ENCODE measurements at regions not wholly inside any gene's neighbourhood (a gene's known extent, or its start where the extent isn't known, plus 50 kb on each side); places are given as distances from the start of the nearest gene placed in this dataset.

- TF ChIP-seq CTCF (IDR thresholded peaks at IDR 0.05), result no peak
- no peak for TF ChIP-seq POLR2A (IDR thresholded peaks at IDR 0.05)
- DNase-seq, result peak; percentile 18
- no peaks in the 10 kb centered on the region for H3K27me3 ChIP-seq
- 68 to 70% methylated on average over 9 of the region's 9 CpGs for WGBS, 2 donors
- H3K27ac ChIP-seq, result no peak overlapping the region
- H3K4me3 ChIP-seq, result no peak overlapping the region
- no peaks in the 10 kb centered on the region for H3K36me3 ChIP-seq (ENCODE audit: low read depth, missing control alignments)
- no peaks in the 10 kb centered on the region for H3K4me1 ChIP-seq
- intact Hi-C loops (cut with DNase I; ENCODE audit: low total_unique reads), result no loop called here
- H3K9me3 ChIP-seq, result no peaks in the 10 kb centered on the region
Observed at GRCh38 chr6:137416376-137417109, 77.7 kb downstream of the OLIG3 start.

GRCh38 chr6:137415834-137416190 lies 78.4 kb downstream of the OLIG3 start:
- TF ChIP-seq POLR2A (IDR thresholded peaks at IDR 0.05) (no peak), CTCF (IDR thresholded peaks at IDR 0.05) (no peak)
- H3K4me1 ChIP-seq, result no peaks in the 10 kb centered on the region
- H3K9me3 ChIP-seq, result no peaks in the 10 kb centered on the region
- 36 to 44% methylated on average over 5 of the region's 5 CpGs for WGBS, 2 donors
- H3K27me3 ChIP-seq, result no peaks in the 10 kb centered on the region
- peak overlapping the region; percentile 45 to 58 for H3K4me3 ChIP-seq
- H3K27ac ChIP-seq, result peak overlapping the region in 1 of 2 donors; percentile 53
- intact Hi-C loops (cut with DNase I; ENCODE audit: low total_unique reads), result no loop called here
- no peak for DNase-seq
- H3K36me3 ChIP-seq (ENCODE audit: low read depth, missing control alignments), result no peaks in the 10 kb centered on the region

- TF ChIP-seq CTCF (IDR thresholded peaks at IDR 0.05) (peak in 2 of 3 experiments; percentile 48 to 51), POLR2A (IDR thresholded peaks at IDR 0.05) (no peak)
- WGBS, 2 donors, result 2 to 6% methylated on average over 25 of the region's 25 CpGs
- Histone ChIP-seq H3K9me3 (no peaks in the 10 kb centered on the region), H3K27ac (peak overlapping the region; percentile 53 to 55), H3K27me3 (no peaks in the 10 kb centered on the region), H3K4me1 (no peaks in the 10 kb centered on the region), H3K4me3 (peak overlapping the region; percentile 45 to 58), H3K36me3 (ENCODE audit: low read depth, missing control alignments) (no peaks in the 10 kb centered on the region)
- peak; percentile 71 for DNase-seq
- intact Hi-C loops (cut with DNase I; ENCODE audit: low total_unique reads), result no loop called here
Observed at GRCh38 chr6:137415127-137415833, 78.9 kb downstream of the OLIG3 start.

- H3K4me1 ChIP-seq, result no peaks in the 10 kb centered on the region
- intact Hi-C loops (cut with DNase I; ENCODE audit: low total_unique reads), result no loop called here
- DNase-seq, result no peak
- H3K27me3 ChIP-seq, result no peaks in the 10 kb centered on the region
- TF ChIP-seq CTCF (IDR thresholded peaks at IDR 0.05), result no peak
- TF ChIP-seq POLR2A (IDR thresholded peaks at IDR 0.05), result no peak
- H3K9me3 ChIP-seq, result no peaks in the 10 kb centered on the region
- H3K27ac ChIP-seq, result peak overlapping the region in 1 of 2 donors; percentile 55
- peak overlapping the region in 1 of 2 donors; percentile 45 for H3K4me3 ChIP-seq
- WGBS, 2 donors, result 42 to 53% methylated on average over 7 of the region's 7 CpGs
- H3K36me3 ChIP-seq (ENCODE audit: low read depth, missing control alignments), result no peaks in the 10 kb centered on the region
Observed at GRCh38 chr6:137414599-137414998, 79.6 kb downstream of the OLIG3 start.

Data from testis (tissue), 2 donors.